ENCODE measurements at regions not wholly inside any gene's neighbourhood (a gene's known extent, or its start where the extent isn't known, plus 50 kb on each side); places are given as distances from the start of the nearest gene placed in this dataset.
"Not testable (repeated sequence)": the region's sequence is repeated elsewhere in the genome, so short reads cannot be mapped to it uniquely, and the experiment has no call there.

DNA sequence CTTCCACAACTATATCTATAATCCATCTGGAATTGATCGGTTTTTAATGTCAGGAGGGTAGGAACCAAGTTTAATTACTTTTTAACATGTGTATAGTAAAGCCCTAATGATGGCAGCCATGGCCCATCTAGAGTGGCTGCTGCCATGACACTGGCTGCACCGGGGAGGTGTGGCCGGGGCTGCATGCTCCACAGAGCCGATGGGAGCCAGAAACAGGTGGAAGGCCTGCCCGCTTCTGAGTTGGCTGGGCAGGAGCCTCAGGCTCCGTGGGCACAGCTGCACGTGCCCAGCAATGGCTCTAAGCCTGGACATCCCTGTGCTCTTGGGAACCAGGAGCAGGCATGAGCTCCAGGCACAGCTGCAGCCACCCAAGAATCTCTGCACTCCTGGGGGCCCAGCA is 73.0 kb downstream of the GBP6 start:
- Mint-ChIP-seq H3K27ac (no peak overlapping the region), H3K27me3 (no peaks in the 10 kb centered on the region), H3K36me3 (ENCODE audit: low read depth) (no peaks in the 10 kb centered on the region), H3K9me3 (peaks cover 4% of the 10 kb centered on the region), H3K4me1 (no peaks in the 10 kb centered on the region), H3K4me3 (no peak overlapping the region)
- no peak for ATAC-seq (replicated peaks)

DNA sequence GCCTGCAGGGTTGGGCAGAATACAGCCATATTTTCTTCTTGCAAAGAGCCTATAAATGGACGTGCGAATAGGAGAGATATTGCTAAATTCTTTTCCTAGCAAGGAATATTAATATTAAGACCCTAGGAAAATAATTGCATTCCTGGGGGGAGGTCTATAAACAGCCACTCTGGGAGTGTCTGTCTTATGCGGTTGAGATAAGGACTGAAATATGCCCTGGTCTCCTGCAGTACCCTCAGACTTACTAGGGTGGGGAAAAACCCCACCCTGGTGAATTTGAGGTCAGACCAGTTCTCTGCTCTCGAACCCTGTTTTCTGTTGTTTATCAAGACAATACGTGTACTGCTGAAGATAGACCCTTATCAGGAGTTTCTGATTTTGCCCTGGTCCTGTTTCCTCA is 74.4 kb downstream of the GBP6 start:
- ATAC-seq (replicated peaks); H3K9me3 Mint-ChIP-seq; H3K27me3 Mint-ChIP-seq; H3K36me3 Mint-ChIP-seq (ENCODE audit: low read depth); H3K4me1 Mint-ChIP-seq; H3K4me3 Mint-ChIP-seq; H3K27ac Mint-ChIP-seq: not testable (repeated sequence)

DNA sequence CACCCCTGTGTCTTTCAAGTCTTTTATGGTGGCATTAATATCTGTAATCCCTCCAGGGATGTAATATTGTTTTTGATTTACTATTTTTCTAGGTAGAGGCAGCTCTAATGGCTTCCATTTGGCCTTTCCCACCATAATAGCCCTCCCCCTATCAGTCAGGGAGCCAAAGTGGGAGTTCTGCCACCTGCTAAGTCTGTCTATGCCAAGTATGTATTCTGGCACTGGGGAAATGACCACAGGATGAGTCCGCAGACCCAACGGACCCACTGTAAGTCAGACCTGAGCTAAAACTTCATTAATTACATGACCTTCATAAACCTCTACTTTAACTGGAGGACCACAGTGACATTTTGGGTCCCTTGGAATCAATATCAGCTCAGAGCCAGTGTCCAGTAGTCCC is 77.1 kb downstream of the GBP6 start:
- no peaks in the 10 kb centered on the region for H3K36me3 Mint-ChIP-seq (ENCODE audit: low read depth)
- no peak for ATAC-seq (replicated peaks)
- peaks cover 2% of the 10 kb centered on the region for H3K27me3 Mint-ChIP-seq
- peaks cover 4% of the 10 kb centered on the region for H3K9me3 Mint-ChIP-seq
- no peak overlapping the region for H3K27ac Mint-ChIP-seq
- no peaks in the 10 kb centered on the region for H3K4me1 Mint-ChIP-seq
- H3K4me3 Mint-ChIP-seq, result no peak overlapping the region

DNA sequence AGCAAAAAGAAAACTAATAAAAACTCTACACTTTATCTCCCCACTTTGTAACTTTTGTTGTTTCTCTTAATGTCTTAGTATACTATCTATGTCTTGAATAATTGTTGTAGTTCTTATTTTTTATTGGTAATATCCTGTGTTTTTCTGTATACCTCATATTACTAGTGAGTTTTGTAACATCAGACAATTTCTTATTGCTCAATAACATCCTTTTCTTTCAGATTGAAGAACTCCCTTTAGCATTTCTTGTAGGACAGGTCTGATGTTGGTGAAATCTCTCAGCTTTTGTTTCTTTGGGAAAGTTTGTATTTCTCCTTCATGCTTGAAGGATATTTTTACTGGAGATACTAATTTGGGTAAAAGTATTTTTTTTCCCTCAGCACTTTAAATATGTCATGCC is 79.8 kb upstream of the LRRC8B start:
- H3K27ac Mint-ChIP-seq, result no peak overlapping the region
- H3K27me3 Mint-ChIP-seq, result peaks cover 8% of the 10 kb centered on the region
- no peak for ATAC-seq (replicated peaks)
- no peaks in the 10 kb centered on the region for H3K36me3 Mint-ChIP-seq (ENCODE audit: low read depth)
- no peaks in the 10 kb centered on the region for H3K4me1 Mint-ChIP-seq
- H3K9me3 Mint-ChIP-seq, result no peaks in the 10 kb centered on the region
- no peak overlapping the region for H3K4me3 Mint-ChIP-seq

DNA sequence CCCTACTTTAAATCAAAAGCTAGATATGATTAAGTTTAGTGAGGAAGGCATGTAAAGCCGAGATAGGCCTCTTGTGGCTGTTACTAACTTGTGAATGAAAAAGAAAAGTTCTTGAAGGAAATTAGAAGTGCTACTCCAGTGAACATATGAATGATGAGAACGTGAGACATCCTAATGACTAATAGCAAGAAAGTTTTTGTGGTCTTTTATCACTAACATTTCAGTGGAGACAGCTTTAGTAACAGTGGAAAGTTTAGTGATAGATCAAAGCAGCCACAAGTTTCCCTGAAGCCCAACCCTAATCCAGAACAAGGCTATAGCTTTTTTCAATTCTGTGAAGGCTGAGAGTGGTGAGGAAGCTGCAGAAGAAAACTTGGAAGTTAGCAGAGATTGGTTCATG is 73.6 kb upstream of the LRRC8B start:
- Mint-ChIP-seq H3K36me3 (ENCODE audit: low read depth) (peaks cover 6% of the 10 kb centered on the region), H3K4me1 (peaks cover 10% of the 10 kb centered on the region), H3K9me3 (no peaks in the 10 kb centered on the region), H3K27ac (peak overlapping the region; percentile 92), H3K27me3 (peaks cover 5% of the 10 kb centered on the region), H3K4me3 (peak overlapping the region; percentile 80)
- ATAC-seq (replicated peaks), result peak; percentile 91

DNA sequence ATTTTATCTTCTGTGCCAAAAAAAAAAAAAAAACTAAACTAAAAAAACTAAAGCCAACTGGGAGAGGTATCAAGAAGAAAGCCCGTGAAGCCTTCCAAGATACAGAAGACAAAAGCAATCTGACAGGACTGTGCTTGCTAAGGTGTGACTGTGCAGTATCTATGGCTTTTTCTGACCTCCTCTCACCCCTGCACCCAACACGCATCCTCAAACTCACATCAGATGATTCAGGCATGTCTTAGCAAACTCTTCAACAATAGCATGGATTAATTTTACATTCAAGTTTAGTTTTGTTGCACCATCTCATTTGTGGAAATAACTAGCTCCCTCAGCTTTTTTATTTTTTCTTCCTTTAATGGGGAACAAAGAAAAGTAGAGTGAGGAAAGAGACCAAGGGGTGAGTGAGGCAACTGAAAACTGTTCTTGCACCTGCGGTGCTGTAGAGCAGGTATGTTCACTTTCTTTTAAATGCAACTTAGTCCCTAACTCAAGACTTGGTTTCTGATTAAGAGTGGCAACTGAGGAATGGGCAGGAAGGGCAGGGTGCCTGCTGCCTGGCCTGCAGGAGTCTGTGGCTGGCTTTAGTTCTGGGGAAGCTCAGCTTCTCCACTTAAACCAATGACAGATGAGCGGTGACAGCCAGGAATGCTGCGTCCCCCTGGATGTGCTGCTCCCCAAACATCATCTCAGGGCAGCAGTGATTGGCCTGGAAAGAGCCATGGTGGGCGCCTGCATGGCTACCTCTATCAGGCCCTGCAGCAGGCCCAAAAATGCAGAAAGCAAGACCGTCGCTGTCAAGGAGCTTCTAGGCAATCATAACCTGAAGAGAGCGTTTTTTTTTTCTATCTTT is 71.3 kb upstream of the LRRC8B start:
- H3K27ac Mint-ChIP-seq, result no peak overlapping the region
- H3K36me3 Mint-ChIP-seq (ENCODE audit: low read depth), result peaks cover 6% of the 10 kb centered on the region
- no peak for ATAC-seq (replicated peaks)
- H3K4me3 Mint-ChIP-seq, result no peak overlapping the region
- peaks cover 10% of the 10 kb centered on the region for H3K4me1 Mint-ChIP-seq
- H3K9me3 Mint-ChIP-seq, result no peaks in the 10 kb centered on the region
- peaks cover 9% of the 10 kb centered on the region for H3K27me3 Mint-ChIP-seq

DNA sequence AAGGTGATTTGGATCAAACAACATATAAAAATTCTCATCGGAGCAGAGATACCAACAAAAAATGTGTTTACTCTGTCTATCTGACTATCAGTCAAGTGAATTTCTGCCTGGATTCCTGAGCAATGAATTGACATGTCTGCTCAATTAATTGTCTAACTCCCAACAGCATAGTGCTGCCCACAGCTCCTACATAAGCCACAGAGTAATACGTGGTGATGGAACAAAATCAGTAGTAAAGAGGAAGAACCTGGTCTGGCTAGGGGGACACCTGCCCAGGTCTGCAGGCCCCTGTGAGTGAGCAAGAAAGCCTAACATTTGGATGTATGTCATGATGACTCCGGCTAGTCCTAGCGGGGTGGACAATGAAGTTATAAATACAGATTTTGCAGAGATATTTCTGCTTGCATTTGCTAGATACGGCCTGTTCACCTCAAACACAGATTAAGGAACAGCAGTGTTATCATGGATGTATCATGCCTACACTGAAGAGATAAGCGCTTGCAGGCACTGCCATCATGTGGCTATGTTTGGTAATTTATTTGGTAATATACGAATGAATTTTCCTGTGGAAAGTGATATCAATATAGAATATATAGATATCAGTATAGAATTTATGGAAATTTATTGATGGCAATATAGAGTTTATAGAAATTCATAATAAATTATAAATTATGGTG is 69.6 kb upstream of the LRRC8B start:
- Mint-ChIP-seq H3K4me3 (no peak overlapping the region), H3K27me3 (peaks cover 12% of the 10 kb centered on the region), H3K36me3 (ENCODE audit: low read depth) (peaks cover 6% of the 10 kb centered on the region), H3K27ac (no peak overlapping the region), H3K4me1 (peaks cover 10% of the 10 kb centered on the region), H3K9me3 (no peaks in the 10 kb centered on the region)
- ATAC-seq (replicated peaks), result peak; percentile 33

DNA sequence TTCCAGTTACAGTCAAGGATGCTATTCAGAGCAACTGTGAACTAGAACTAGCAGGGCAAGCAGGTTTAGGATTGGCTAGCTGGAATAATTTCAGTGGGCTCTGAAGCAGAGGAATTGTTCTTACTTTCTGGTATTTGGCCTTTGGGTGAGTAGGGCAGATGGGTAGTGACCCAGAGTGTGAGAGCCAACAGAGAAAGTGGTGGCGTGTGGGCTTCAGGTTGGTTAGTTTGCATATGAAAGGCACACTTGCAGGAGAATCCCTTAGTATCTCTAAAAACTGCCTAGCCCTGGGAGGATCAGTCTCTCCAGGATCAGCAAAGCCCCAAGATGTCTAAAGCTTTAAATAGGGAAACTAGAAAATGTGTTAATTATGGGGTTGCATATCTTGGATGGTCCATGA is 67.6 kb upstream of the LRRC8B start:
- Mint-ChIP-seq H3K4me3 (no peak overlapping the region), H3K27me3 (peaks cover 29% of the 10 kb centered on the region)

DNA sequence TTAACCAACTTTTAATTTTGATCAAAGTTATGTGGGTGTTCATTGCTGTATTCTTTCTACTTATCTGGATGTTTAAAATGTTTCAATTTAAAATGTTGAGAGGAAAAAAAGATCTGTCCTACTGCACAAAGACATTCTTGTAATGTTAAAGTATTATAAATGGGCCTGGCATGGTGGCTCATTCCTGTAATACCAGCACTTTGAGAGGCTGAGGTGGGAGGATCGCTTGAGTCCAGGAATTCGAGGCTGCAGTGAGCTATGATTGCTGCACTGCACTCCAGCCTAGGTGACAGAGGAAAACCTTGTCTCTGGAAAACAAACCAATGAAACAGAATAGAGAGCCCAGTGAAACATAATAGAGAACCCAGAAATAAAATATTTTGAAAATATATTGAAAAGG is 65.5 kb upstream of the LRRC8B start:
- Mint-ChIP-seq H3K4me1 (peaks cover 4% of the 10 kb centered on the region), H3K9me3 (no peaks in the 10 kb centered on the region), H3K4me3 (no peak overlapping the region), H3K27ac (no peak overlapping the region), H3K36me3 (ENCODE audit: low read depth) (no peaks in the 10 kb centered on the region), H3K27me3 (peaks cover 39% of the 10 kb centered on the region)
- ATAC-seq (replicated peaks), result no peak

More for the DNA sequence above, 67.6 kb upstream of the LRRC8B start:
- H3K36me3 Mint-ChIP-seq (ENCODE audit: low read depth), result no peaks in the 10 kb centered on the region
- ATAC-seq (replicated peaks), result no peak
- no peak overlapping the region for H3K27ac Mint-ChIP-seq
- no peaks in the 10 kb centered on the region for H3K9me3 Mint-ChIP-seq
- H3K4me1 Mint-ChIP-seq, result no peaks in the 10 kb centered on the region

DNA sequence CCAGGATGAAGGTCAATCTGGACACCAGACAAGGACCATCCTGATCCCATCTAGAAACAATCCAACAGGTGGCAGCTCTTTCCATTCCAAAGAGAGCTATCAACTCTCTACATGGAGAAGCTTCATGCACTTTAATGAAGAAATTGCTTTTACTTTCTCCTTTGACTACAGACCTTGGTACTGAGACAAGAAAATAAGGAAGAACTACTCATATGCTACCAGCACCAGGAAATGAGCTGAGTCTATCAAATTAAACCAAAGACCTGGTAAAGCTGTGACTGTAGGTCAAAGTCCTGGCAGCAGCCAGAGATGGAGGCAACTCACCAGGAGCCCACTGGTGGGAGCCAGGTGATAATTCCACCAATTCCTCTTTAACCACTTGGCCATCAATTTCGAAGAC is 64.3 kb upstream of the LRRC8B start:
- Mint-ChIP-seq H3K36me3 (ENCODE audit: low read depth) (no peaks in the 10 kb centered on the region), H3K27ac (no peak overlapping the region), H3K9me3 (no peaks in the 10 kb centered on the region), H3K4me3 (no peak overlapping the region), H3K27me3 (peaks cover 41% of the 10 kb centered on the region), H3K4me1 (peaks cover 7% of the 10 kb centered on the region)
- no peak for ATAC-seq (replicated peaks)

DNA sequence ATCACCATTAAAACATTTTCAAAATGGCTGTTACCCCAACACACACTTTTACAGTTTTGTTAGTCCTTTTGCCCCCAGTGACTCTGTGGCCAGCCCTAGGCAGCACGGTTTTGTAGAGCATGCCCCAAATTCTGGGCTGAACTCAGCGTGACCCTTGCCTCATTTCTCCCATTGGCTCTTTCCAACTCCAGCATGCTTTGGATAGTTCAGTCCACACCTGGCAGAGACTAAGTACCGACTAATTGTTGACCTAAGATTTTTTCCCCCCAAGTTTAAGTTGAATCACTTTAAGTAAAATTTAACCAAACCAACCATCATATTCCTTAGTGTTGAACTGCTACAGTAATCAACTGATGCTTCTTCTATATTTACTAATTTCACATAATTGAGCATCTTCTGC is 62.4 kb upstream of the LRRC8B start:
- Mint-ChIP-seq H3K27me3 (peaks cover 47% of the 10 kb centered on the region), H3K4me1 (peaks cover 7% of the 10 kb centered on the region), H3K36me3 (ENCODE audit: low read depth) (no peaks in the 10 kb centered on the region), H3K4me3 (no peak overlapping the region), H3K27ac (no peak overlapping the region), H3K9me3 (no peaks in the 10 kb centered on the region)
- ATAC-seq (replicated peaks), result no peak

DNA sequence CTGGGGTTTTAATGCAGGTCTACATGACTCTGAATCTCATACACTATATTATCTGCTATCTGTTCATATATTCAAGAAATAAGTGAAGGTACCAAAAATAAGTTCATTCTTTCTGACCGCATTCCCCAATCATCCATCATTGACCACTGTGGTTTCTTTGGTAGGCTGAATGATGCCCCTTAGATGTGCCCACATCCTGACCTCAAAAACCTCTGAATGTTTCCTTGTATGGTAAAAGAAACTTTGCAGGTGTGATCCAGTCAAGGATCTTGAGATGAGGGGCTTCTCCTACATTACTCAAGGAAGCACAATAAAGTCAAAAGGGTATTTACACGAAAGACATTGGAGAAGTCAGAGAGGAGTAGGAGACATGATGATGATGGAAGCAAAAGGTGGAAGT is 60.6 kb upstream of the LRRC8B start:
- Mint-ChIP-seq H3K27ac (no peak overlapping the region), H3K4me3 (no peak overlapping the region), H3K36me3 (ENCODE audit: low read depth) (no peaks in the 10 kb centered on the region), H3K4me1 (peaks cover 7% of the 10 kb centered on the region), H3K27me3 (peaks cover 43% of the 10 kb centered on the region), H3K9me3 (no peaks in the 10 kb centered on the region)
- ATAC-seq (replicated peaks), result peak; percentile 23

DNA sequence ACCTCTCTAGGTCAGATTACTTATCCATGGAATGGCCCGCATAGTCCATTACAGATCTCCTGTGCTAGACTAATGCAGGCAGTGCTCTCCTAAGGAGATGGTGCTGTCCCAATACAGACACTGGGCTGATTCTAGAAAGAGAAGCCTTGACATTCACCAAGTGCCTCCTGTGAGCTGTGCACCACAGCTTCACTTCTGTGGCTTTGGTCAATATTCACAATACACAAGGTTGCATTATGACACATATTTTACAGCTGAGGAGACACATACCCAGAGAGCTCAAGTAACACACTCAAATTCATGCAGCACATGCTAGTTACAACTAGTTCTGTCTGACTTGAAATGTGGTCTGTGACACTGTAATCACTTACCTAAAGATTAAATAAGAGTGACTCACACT is 59.4 kb upstream of the LRRC8B start:
- peaks cover 34% of the 10 kb centered on the region for H3K27me3 Mint-ChIP-seq
- H3K27ac Mint-ChIP-seq, result no peak overlapping the region
- H3K36me3 Mint-ChIP-seq (ENCODE audit: low read depth), result no peaks in the 10 kb centered on the region
- no peaks in the 10 kb centered on the region for H3K9me3 Mint-ChIP-seq
- no peak overlapping the region for H3K4me3 Mint-ChIP-seq
- H3K4me1 Mint-ChIP-seq, result peaks cover 7% of the 10 kb centered on the region
- peak; percentile 95 for ATAC-seq (replicated peaks)

DNA sequence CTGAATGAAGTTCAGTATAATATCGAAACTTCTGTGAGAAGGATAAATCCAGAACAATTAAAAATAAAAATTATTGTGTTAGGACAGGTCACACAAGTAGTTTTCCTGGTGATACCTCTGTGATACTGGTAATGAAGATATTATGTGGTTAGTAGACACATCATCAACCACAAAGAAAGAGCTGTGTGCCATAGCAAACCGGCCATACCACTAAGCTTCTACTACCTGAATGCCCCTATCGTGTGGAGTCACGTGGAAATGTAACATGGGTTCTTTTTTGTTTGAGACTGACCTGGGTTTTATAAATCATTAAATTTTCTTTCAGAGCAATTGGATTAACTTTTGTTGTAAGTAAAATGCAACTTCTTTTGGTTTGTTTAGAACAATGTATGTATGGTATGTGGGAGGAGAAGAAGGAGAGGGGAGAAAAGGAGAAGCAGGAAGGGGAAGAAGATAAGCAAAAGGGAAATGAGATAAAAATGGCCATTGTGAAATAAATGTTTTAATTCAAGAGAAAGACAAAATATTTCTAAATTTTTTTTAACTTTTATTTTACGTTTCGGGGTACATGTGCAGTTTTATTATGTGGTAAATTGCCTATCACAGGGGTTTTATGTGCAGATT is 58.2 kb upstream of the LRRC8B start:
- H3K9me3 Mint-ChIP-seq, result no peaks in the 10 kb centered on the region

DNA sequence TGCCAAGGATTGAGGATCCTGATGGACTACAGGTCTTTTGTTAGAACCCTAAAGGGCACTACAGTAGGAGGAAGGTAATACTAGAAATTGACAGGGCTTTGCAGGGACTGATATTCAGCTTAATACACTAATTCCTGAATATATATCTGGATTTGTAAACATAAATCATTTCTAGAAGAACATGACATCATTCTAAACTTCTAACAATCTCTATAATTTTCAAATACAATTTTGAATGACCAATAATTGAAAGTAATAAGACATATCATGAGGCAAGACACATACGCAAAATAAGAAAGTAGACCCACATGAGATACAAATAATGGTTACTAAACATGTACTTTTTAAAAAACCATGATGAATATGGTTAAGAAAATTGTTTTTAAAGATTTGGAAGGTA is 52.4 kb upstream of the LRRC8B start:
- Mint-ChIP-seq H3K27ac (no peak overlapping the region), H3K9me3 (no peaks in the 10 kb centered on the region), H3K36me3 (ENCODE audit: low read depth) (no peaks in the 10 kb centered on the region), H3K4me1 (no peaks in the 10 kb centered on the region), H3K27me3 (peaks cover 2% of the 10 kb centered on the region), H3K4me3 (no peak overlapping the region)
- ATAC-seq (replicated peaks), result no peak

More for the DNA sequence above, 58.2 kb upstream of the LRRC8B start:
- no peak for ATAC-seq (replicated peaks)
- Mint-ChIP-seq H3K36me3 (ENCODE audit: low read depth) (no peaks in the 10 kb centered on the region), H3K4me1 (peaks cover 7% of the 10 kb centered on the region), H3K27me3 (peaks cover 23% of the 10 kb centered on the region), H3K4me3 (no peak overlapping the region), H3K27ac (no peak overlapping the region)

Data from activated T-helper 17 cell treated with anti-CD3 and anti-CD28 coated beads, Interleukin-2, amount 50 U/mL, for 72 hours (primary cell).